Neural cell (in vitro differentiated cells): ENCODE measurements at regions not wholly inside any gene's neighbourhood (a gene's known extent, or its start where the extent isn't known, plus 50 kb on each side); places are given as distances from the start of the nearest gene placed in this dataset.

Experiments used
- H2AFZ ChIP-seq: fragments of 200-600, 300-800 bp; sonication (generic), shearing (Covaris generic); 2 replicates; pipeline ENCODE4 v1.6.0; 2014; ENCODE audit warnings: low read depth, mild to moderate bottlenecking, antibody characterized with exemption, low read length, moderate library complexity
- H3F3A ChIP-seq: fragments of 200-600 bp; shearing (Covaris generic); 2 replicates; pipeline ENCODE4 v1.6.1; 2016; ENCODE audit warnings: mild to moderate bottlenecking, moderate library complexity, mixed read lengths, antibody characterized with exemption, low read length; ENCODE audit not compliant: insufficient read depth, poor library complexity, severe bottlenecking
- H3K27ac ChIP-seq: fragments of 200-600, 300-800 bp; sonication (generic), shearing (Covaris generic); 2 replicates; pipeline ENCODE4 v1.5.1; 2014; ENCODE audit warnings: mild to moderate bottlenecking, low read length, moderate library complexity
- H3K27me3 ChIP-seq: fragments of 300-800, 200-600 bp; sonication (generic), shearing (Covaris generic); 2 replicates; pipeline ENCODE4 v1.6.0; 2014; ENCODE audit warnings: mild to moderate bottlenecking, low read depth, low read length, moderate library complexity; ENCODE audit not compliant: insufficient read depth
- H3K36me3 ChIP-seq: fragments of 300-800, 200-600 bp; sonication (generic), shearing (Covaris generic); 2 replicates; pipeline ENCODE4 v1.5.1; 2014; ENCODE audit warnings: mild to moderate bottlenecking, antibody characterized with exemption, low read length, moderate library complexity; ENCODE audit not compliant: insufficient read depth
- H3K4me2 ChIP-seq: fragments of 300-800, 200-600 bp; sonication (generic), shearing (Covaris generic); 2 replicates; pipeline ENCODE4 v1.6.0; 2014; ENCODE audit warnings: mild to moderate bottlenecking, low read length
- H3K4me3 ChIP-seq: fragments of 300-800, 200-600 bp; sonication (generic), shearing (Covaris generic); 2 replicates; pipeline ENCODE4 v1.5.1; 2014; ENCODE audit warnings: mild to moderate bottlenecking, low read length, moderate library complexity
- H3K79me2 ChIP-seq: fragments of 200-600 bp; shearing (Covaris generic); replicated peaks from 2 replicates; pipeline ENCODE4 v1.6.0; 2014; ENCODE audit warnings: mild to moderate bottlenecking, low read length, moderate library complexity; ENCODE audit not compliant: insufficient read depth
- H3K9ac ChIP-seq: fragments of 300-800, 200-600 bp; sonication (generic), shearing (Covaris generic); 2 replicates; pipeline ENCODE4 v1.6.1; 2016; ENCODE audit warnings: mild to moderate bottlenecking, low read length, mixed read lengths
- H3K9me2 ChIP-seq: fragments of 200-600 bp; shearing (Covaris generic); 2 replicates; pipeline ENCODE4 v1.6.1; 2016; ENCODE audit warnings: mild to moderate bottlenecking, low read length, mixed read lengths; ENCODE audit not compliant: insufficient read depth
- H3K9me3 ChIP-seq: fragments of 200-600, 300-800 bp; sonication (generic), shearing (Covaris generic); 2 replicates; pipeline ENCODE4 v1.6.1; 2016; ENCODE audit warnings: mild to moderate bottlenecking, mixed run types, low read length, moderate library complexity, mixed read lengths
- H4K20me1 ChIP-seq: fragments of 200-600 bp; shearing (Covaris generic); 2 replicates; pipeline ENCODE4 v1.6.1; 2016; ENCODE audit warnings: mild to moderate bottlenecking, mixed run types; ENCODE audit not compliant: insufficient read depth
- CTCF ChIP-seq: fragments of 450-650 bp; IDR thresholded peaks from 2 replicates; pipeline ENCODE4 v1.5.1; 2014; ENCODE audit warnings: antibody characterized with exemption, mild to moderate bottlenecking, moderate library complexity; ENCODE audit not compliant: poor library complexity, severe bottlenecking
- EP300 ChIP-seq: fragments of 450-650 bp; conservative IDR thresholded peaks from 2 replicates; pipeline ENCODE4 v1.6.1; 2014; ENCODE audit warnings: antibody characterized with exemption, mild to moderate bottlenecking, moderate library complexity; ENCODE audit not compliant: poor library complexity, severe bottlenecking
- EZH2 ChIP-seq: fragments of 200-600, 300-800 bp; shearing (Covaris generic), sonication (generic); IDR thresholded peaks from 2 replicates; pipeline ENCODE4 v1.6.1; 2014; ENCODE audit warnings: antibody characterized with exemption, low read length, borderline replicate concordance, mild to moderate bottlenecking; ENCODE audit not compliant: insufficient read depth, poor library complexity, severe bottlenecking
- MXI1 ChIP-seq: fragments of 450-650 bp; conservative IDR thresholded peaks from 2 replicates; pipeline ENCODE4 v1.6.1; 2014; ENCODE audit warnings: antibody characterized with exemption, mild to moderate bottlenecking; ENCODE audit not compliant: poor library complexity, severe bottlenecking
- POLR2AphosphoS5 ChIP-seq: IDR thresholded peaks from 2 replicates; pipeline ENCODE4 v1.6.1; 2012
- RAD21 ChIP-seq: fragments of 450-650 bp; conservative IDR thresholded peaks from 2 replicates; pipeline ENCODE4 v1.6.1; 2014; ENCODE audit warnings: antibody characterized with exemption, mild to moderate bottlenecking, moderate library complexity
- REST ChIP-seq: IDR thresholded peaks from 2 replicates; pipeline ENCODE4 v1.6.1; 2012; ENCODE audit warnings: borderline replicate concordance
- SMC3 ChIP-seq: fragments of 450-650 bp; conservative IDR thresholded peaks from 2 replicates; pipeline ENCODE4 v1.6.1; 2014; ENCODE audit warnings: antibody characterized with exemption, mild to moderate bottlenecking, moderate library complexity; ENCODE audit not compliant: poor library complexity
- TAF1 ChIP-seq: IDR thresholded peaks from 2 replicates; pipeline ENCODE4 v1.6.1; 2012; ENCODE audit warnings: low read depth

GRCh38 chr7:79684384-79684783 is 230.9 kb upstream of the MAGI2 start:
- no peaks in the 10 kb centered on the region for H4K20me1 ChIP-seq

DNA sequence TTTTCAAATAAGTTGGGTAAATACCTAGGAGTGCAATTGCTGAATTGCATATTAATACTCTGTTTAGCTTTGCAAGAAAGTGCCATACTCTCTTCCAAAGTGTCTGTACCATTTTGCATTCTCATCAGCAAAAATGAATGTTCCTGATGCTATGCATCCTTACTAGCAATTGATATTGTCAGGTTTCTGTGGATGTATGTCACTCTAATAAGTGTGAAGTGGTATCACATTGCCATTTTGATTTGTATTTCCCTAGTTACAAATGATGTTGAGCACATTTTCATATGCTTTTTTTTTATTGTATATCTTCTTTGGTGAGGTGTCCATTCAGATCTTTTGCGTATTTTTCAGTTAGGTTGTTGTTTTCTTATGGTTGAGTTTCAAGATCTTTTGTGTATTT is 230.4 kb upstream of the MAGI2 start:
- no peak overlapping the region for H3K9ac ChIP-seq
- no peaks in the 10 kb centered on the region for H3K27me3 ChIP-seq
- no peak for TF ChIP-seq SMC3
- TF ChIP-seq EP300, result peak; percentile 91
- TF ChIP-seq TAF1, result no peak
- TF ChIP-seq POLR2AphosphoS5, result peak; percentile 70
- no peak overlapping the region for H3K4me3 ChIP-seq
- H3K9me2 ChIP-seq, result no peaks in the 10 kb centered on the region
- H4K20me1 ChIP-seq, result no peaks in the 10 kb centered on the region
- no peak overlapping the region for H3K4me2 ChIP-seq
- no peaks in the 10 kb centered on the region for H3K79me2 ChIP-seq
- H2AFZ ChIP-seq, result no peak overlapping the region
- H3F3A ChIP-seq, result no peaks in the 10 kb centered on the region
- no peaks in the 10 kb centered on the region for H3K36me3 ChIP-seq
- H3K9me3 ChIP-seq, result no peaks in the 10 kb centered on the region
- H3K27ac ChIP-seq, result no peak overlapping the region

More at GRCh38 chr7:79684384-79684783, 230.9 kb upstream of the MAGI2 start:
- Histone ChIP-seq H3K9me3 (no peaks in the 10 kb centered on the region), H3K4me3 (no peak overlapping the region), H2AFZ (no peak overlapping the region), H3K36me3 (no peaks in the 10 kb centered on the region), H3K9ac (no peak overlapping the region), H3K4me2 (no peak overlapping the region), H3K27ac (no peak overlapping the region), H3K27me3 (no peaks in the 10 kb centered on the region), H3K9me2 (no peaks in the 10 kb centered on the region), H3K79me2 (no peaks in the 10 kb centered on the region), H3F3A (no peaks in the 10 kb centered on the region)
- no peak for TF ChIP-seq EZH2
- TF ChIP-seq CTCF, result no peak
- no peak for TF ChIP-seq RAD21
- no peak for TF ChIP-seq MXI1
- TF ChIP-seq SMC3, result no peak
- TF ChIP-seq REST, result no peak
- no peak for TF ChIP-seq EP300
- no peak for TF ChIP-seq POLR2AphosphoS5
- no peak for TF ChIP-seq TAF1
